BJ (cell line): ENCODE measurements at regions not wholly inside any gene's neighbourhood (a gene's known extent, or its start where the extent isn't known, plus 50 kb on each side); places are given as distances from the start of the nearest gene placed in this dataset.

Experiments
- CTCF ChIA-PET: fragments of 350-600 bp; formaldehyde crosslinking; extraction: SDS; loops from one replicate; lab custom pipeline; 2021; ENCODE audit warnings: antibody characterized with exemption, inconsistent platforms; lab: Yijun Ruan, JAX
- POLR2A ChIA-PET: fragments of 300-600 bp; sonication (Branson Sonifier 250); formaldehyde crosslinking; extraction: SDS; loops from one replicate; lab custom pipeline; 2021; ENCODE audit warnings: antibody characterized with exemption; lab: Charles Lee
- DNase-seq: peaks from one replicate; pipeline ENCODE4 v3.0.0-alpha.2; 2011; ENCODE audit warnings: low read depth
- H3K27me3 ChIP-seq: 2 replicates; pipeline ENCODE4 v1.6.0; 2011; ENCODE audit warnings: low read length; ENCODE audit not compliant: control insufficient read depth, insufficient read depth
- H3K36me3 ChIP-seq: 2 replicates; pipeline ENCODE4 v1.5.1; 2011; ENCODE audit warnings: low read length; ENCODE audit not compliant: control insufficient read depth, insufficient read depth
- H3K4me3 ChIP-seq: 2 replicates; pipeline ENCODE4 v1.5.1; 2011; ENCODE audit warnings: low read depth, mild to moderate bottlenecking, control low read depth, low read length
- CTCF ChIP-seq: IDR thresholded peaks from 2 replicates; pipeline ENCODE4 v1.5.1; 2011; ENCODE audit warnings: low read depth, mild to moderate bottlenecking, control low read depth, inconsistent platforms, low read length, moderate library complexity; ENCODE audit not compliant: insufficient read depth

GRCh38 chr1:59006932-59007331, 223.1 kb upstream of the JUN start:
- TF ChIP-seq CTCF = no peak
- Histone ChIP-seq H3K27me3 (no peaks in the 10 kb centered on the region), H3K36me3 (no peaks in the 10 kb centered on the region), H3K4me3 (no peak overlapping the region)
- ChIA-PET CTCF (interaction anchor here (1.0 kb wide), 1 partner anchor 693 kb away, joined by 3 read pairs; no protein-coding TSS in a partner anchor), POLR2A (no interaction called here)
- no peak for DNase-seq

- CTCF ChIA-PET = no interaction called here
- no peak overlapping the region for H3K4me3 ChIP-seq
- no peaks in the 10 kb centered on the region for H3K27me3 ChIP-seq
- no peak for TF ChIP-seq CTCF
- no peaks in the 10 kb centered on the region for H3K36me3 ChIP-seq
- POLR2A ChIA-PET = no interaction called here
- DNase-seq = no peak
These were observed 223.6 kb upstream of the JUN start for GRCh38 chr1:59007429-59007819.

- Histone ChIP-seq H3K27me3 (no peaks in the 10 kb centered on the region), H3K4me3 (no peak overlapping the region), H3K36me3 (no peaks in the 10 kb centered on the region)
- CTCF ChIA-PET = no interaction called here
- POLR2A ChIA-PET = no interaction called here
- no peak for TF ChIP-seq CTCF
- no peak for DNase-seq
These were observed 224.2 kb upstream of the JUN start for GRCh38 chr1:59007820-59008598.

GRCh38 chr1:59008599-59009347, 224.9 kb upstream of the JUN start:
- H3K36me3 ChIP-seq = no peaks in the 10 kb centered on the region
- no peak for DNase-seq
- no peaks in the 10 kb centered on the region for H3K27me3 ChIP-seq
- POLR2A ChIA-PET = no interaction called here
- TF ChIP-seq CTCF = no peak
- CTCF ChIA-PET = no interaction called here
- H3K4me3 ChIP-seq = no peak overlapping the region

GRCh38 chr1:59011663-59012062, 227.8 kb upstream of the JUN start:
- ChIA-PET POLR2A (no interaction called here), CTCF (no interaction called here)
- no peak for DNase-seq
- Histone ChIP-seq H3K36me3 (no peaks in the 10 kb centered on the region), H3K4me3 (no peak overlapping the region), H3K27me3 (no peaks in the 10 kb centered on the region)
- no peak for TF ChIP-seq CTCF
